GM21381 (cell line): ENCODE measurements at regions not wholly inside any gene's neighbourhood (a gene's known extent, or its start where the extent isn't known, plus 50 kb on each side); places are given as distances from the start of the nearest gene placed in this dataset.

Experiments
- ATAC-seq: cut with Tn5 transposase; IDR thresholded peaks from one replicate; pipeline ENCODE4 v1.9.1; 2021; ENCODE audit warnings: mild to moderate bottlenecking, moderate library complexity; ENCODE audit not compliant: unreplicated experiment

GRCh38 chr6:142558786-142559185 is 257.0 kb downstream of the ADGRG6 start:
- no peak for ATAC-seq

- no peak for ATAC-seq
Measured at GRCh38 chr6:142561511-142562265, 259.9 kb downstream of the ADGRG6 start.

DNA sequence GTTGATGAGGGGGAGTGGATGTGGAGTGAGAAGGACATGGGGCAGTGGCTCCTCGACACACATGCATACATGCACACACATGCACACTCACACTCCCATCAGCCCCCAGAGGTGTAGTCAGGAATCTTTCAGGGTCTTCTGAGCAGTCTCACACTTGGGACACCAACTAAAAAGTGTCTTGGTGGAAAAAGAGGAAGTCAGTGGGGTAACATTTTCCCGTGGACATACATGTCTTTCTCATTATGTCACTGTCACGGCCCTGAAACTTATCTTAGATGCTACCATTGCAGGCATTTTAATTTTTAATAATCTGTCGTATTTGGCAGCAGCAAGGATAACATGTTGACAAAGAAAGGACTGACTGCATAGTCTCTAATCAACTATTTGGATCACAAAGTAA is 261.1 kb downstream of the ADGRG6 start:
- no peak for ATAC-seq

DNA sequence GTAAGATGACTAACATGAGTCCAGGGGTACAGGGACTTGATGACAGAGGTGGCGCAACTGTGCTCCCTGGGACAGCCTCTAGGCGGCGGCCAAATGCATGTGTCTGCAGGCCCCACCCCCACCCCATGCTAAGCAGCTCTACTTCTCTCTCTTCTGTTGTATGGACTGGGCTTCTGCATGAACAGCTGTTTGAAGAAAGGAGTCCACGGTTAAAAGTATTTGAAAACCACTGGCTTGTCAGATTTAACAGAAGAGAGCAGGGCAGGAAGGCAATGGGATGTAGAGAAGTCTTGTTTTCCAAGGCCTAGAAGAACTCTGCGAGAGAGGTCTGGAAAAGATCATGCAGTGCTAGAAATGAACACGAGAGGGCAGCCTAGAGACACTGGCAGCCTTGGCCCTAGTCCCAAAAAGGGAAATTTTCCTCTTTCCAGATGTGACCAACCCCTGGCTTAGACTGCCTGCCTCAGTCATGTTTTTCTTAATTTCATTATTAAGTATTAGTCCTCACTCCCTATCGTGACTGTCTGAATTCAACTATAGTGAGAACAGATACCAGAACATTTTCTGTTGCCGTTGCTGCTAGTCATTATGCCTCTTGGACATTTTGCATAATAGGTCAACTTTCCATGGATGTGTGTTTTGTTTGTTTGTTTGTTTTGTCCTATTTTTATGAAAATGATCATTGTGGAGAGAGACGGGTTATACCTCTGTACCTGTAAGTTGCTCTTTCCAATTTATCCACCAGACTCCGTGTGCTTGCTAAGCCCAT is 265.0 kb downstream of the ADGRG6 start:
- peak; percentile 65 for ATAC-seq

DNA sequence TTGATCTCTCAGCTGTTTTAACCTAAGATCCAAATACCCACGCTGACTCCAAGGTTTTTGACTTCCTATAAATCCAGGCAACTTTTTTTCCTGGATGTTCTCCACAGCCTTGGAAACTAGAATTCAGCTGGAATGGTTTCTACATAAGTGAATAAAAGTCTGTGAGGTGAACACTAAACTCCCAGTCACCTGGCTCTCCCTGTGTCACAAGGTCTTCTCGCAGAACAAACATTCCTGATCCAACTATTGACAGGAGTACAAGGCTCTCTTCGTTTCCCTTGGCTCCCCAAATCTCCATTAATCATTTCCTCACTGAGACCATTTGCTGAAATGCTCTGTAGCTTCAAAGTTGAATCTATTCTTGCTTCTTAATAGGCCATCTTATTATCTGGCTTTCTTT is 265.7 kb downstream of the ADGRG6 start:
- no peak for ATAC-seq

GRCh38 chr6:142568857-142569597 is 267.2 kb downstream of the ADGRG6 start:
- ATAC-seq = no peak

DNA sequence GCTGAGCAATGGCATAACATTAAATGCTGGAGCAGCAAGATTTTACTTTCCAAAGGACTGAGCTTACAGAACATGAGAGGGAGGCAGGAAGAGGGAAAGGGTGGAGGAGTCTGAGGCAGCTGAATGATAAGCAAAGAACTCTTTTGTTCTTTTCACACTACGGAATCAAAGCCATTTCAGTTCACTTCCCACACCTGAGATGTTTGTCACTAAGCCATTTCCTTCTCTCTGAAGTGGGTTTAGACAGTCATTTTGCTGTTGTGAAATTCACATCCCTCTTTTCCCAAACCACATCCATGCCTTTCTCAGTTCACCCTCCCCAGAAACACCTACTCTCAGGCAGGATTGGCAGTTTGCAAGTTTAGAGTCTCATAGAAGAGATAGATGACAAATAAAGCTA is 267.9 kb downstream of the ADGRG6 start:
- ATAC-seq = no peak

DNA sequence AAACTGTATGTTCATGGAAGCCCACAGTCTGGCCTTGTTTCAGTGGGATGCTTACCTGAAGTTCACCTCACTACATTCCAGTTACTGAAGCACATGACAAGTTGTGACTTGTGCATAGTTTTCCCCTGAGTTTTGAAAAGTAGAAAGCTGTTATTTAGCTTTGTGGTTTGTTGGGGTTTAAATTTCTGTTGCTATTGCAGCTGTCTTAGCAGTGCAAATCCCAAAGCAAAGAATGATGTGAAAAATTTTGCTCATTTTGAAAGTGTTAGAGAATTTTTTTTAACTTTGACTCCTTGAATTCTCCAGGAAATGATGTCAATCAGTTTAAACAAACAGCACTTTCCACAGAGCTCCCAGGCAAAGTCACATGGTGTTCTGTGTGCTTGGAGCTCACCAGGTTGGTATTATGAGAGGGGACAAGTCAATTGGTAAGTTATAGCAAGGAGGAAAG is 268.4 kb downstream of the ADGRG6 start:
- ATAC-seq = no peak

- ATAC-seq = no peak
Measured at GRCh38 chr6:142592876-142593275, 291.1 kb downstream of the ADGRG6 start.

- ATAC-seq = no peak
Measured at GRCh38 chr6:142597836-142598235, 296.0 kb downstream of the ADGRG6 start.

DNA sequence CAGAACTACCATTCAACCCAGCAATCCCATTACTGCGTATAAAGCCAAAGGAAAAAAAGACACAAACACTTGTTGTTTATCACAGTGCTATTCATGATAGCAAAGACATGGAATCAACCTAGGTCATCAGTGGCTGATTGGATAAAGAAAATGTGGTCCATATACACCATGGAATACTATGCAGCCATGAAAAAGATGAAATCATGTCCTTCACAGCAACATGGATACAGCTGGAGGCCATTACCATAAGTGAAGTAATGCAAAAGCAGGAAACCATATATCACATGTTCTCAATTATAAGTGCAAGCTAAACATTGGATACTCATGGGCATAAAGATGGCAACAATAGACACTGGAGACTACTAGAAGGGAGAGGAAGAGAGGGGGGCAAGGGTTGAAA is 299.6 kb downstream of the ADGRG6 start:
- no peak for ATAC-seq

DNA sequence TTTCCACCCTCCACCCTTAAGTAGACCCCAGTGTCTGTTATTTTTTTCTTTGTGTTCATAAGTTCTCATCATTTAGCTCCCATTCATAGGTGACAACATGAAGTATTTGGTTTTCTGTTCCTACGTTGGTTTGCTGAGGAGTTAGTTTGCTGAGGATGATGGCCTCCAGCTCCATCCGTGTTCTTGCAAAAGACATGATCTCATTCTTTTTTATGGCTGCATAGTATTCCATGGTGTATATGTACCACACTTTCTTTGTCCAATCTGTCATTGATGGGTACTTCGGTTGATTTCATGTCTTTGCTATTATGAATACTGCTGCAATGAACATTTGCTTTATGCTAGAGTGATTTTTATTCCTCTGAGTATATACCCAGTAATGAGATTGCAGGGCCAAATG is 301.2 kb downstream of the ADGRG6 start:
- no peak for ATAC-seq

DNA sequence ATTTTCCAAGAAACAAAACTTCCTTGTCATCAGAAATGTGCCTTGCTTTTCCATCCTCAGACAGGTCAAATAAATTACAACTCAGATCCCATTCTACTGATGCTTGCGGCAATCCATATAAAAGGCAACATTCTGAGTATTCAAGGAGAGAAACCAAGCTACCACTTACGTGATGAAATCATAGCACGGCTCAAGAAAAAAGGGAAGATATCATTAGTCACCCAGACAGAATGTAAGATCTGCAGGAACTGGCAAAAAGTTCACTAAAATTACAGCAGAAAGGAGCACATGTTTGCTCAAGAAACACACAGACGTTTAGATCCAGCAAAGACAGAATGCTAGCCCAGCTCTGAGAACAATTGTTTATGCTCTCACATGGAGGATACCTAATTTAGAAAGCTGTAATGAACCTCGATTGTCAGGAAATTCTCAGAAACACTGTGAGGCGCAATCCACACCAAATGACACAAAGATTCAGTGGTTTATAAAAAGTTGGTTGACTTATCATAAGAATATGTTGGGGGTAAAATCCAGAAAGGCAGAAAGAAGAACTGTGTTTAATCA is 304.2 kb downstream of the ADGRG6 start:
- no peak for ATAC-seq

GRCh38 chr6:142612956-142613355 is 311.1 kb downstream of the ADGRG6 start:
- ATAC-seq = no peak

DNA sequence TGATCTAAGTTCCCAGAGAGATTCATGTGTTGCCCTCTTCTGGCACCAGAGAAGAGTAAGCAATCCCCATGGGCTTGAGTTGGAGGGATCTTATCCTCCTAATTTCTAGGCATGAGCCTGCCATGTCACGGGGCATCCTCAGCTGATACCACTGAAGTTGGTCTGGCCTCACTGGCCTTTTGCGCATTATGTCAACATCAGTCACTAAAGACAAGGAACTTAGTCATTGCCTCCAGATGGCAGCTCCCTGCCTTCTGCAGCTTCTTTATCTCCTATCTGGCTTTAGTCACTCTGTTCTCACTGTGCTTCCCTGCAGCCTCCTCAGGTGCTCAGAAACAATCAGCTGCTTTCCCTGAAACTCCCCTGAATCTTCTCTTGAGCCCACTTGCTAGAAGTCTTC is 312.2 kb downstream of the ADGRG6 start:
- no peak for ATAC-seq

- ATAC-seq = no peak
Measured at GRCh38 chr6:142617158-142617557, 315.4 kb downstream of the ADGRG6 start.

DNA sequence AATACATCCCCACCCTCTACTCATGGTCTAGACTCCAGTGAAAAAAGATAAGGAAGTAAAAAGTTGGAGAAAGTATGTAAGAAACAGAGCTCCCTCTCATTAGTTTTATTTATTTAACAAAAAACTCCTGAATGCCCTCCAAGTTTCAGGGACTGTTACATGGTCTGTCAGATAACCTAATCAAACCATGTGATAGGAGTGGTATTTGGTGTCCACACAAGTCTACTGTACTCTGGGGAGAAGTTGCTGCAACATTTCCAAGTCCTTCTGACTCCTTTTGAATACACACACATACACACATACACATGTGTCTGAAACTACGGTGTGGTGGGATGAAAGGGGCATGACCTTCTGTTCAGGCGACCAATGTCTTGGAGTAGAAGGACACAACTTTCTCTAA is 320.0 kb downstream of the ADGRG6 start:
- no peak for ATAC-seq

- ATAC-seq = no peak
Measured at GRCh38 chr6:142624978-142625715, 319.8 kb downstream of the HIVEP2 start.

- no peak for ATAC-seq
Measured at GRCh38 chr6:142627474-142627873, 317.5 kb downstream of the HIVEP2 start.

- no peak for ATAC-seq
Measured at GRCh38 chr6:142631517-142632385, 313.2 kb downstream of the HIVEP2 start.
